ENCODE measurements at regions not wholly inside any gene's neighbourhood (a gene's known extent, or its start where the extent isn't known, plus 50 kb on each side); places are given as distances from the start of the nearest gene placed in this dataset.
"Not testable (repeated sequence)": the region's sequence is repeated elsewhere in the genome, so short reads cannot be mapped to it uniquely, and the experiment has no call there.

DNA sequence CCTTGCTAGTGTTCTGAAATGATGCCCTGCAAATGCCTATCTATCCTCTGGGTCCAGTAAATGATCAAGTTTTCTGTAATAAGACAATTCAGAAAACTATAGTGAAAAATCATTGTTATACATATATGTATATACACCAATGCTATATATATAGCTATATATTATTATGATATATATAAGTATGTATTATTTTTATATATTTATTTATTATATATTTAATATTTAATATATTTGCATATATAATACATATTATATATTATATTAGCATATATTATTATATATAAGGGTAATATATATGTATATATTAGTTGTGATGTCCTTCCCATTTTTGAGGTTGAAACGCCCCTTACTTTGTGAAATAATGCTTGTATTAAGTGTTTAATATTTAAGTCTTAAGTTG is 181.4 kb upstream of the CACNA2D1 start:
- no peak for DNase-seq (ENCODE audit: low read depth)

DNA sequence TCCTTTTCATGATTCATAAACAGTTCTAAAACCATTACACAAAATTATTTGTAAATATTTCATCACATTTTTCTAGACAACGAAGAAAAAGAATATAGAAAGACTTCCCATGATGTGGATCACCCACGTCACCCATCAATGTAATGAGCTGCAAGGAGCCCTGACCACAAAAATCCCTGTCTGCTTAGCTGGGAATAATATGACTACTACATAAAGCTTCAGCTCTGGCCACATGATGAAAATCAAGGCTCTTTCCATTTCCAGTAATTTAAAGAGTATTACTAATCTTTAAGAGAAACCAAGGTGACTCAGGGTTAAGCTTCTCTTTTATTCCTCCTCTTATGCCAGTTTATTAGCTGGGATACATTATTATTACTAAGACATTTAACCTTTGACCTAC is 180.8 kb upstream of the CACNA2D1 start:
- DNase-seq (ENCODE audit: low read depth): peak; percentile 76

- peak; percentile 30 for DNase-seq (ENCODE audit: low read depth)
Measured at GRCh38 chr7:82623812-82624211, 180.2 kb upstream of the CACNA2D1 start.

- no peak for DNase-seq (ENCODE audit: low read depth)
Measured at GRCh38 chr7:82617156-82617555, 173.6 kb upstream of the CACNA2D1 start.

GRCh38 chr7:82616059-82616728 is 172.6 kb upstream of the CACNA2D1 start:
- no peak for DNase-seq (ENCODE audit: low read depth)

- DNase-seq (ENCODE audit: low read depth): no peak
Measured at GRCh38 chr7:82615527-82615926, 171.9 kb upstream of the CACNA2D1 start.

DNA sequence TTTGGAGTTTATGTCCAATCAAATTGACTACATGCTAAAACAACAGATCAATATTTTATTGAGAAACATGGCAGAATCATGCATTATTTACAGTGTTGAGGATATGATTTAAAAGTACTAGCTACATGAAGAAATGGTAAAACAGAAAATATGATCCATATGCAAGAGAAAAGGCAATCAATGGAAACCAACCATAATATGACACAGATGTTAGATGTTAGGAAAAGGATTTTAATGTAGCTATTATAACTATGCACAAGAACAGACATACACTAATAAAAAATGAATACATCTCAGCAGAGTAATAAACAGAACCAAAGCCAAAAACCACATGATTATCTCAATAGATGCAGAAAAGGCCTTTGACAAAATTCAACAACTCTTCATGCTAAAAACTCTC is 166.2 kb upstream of the CACNA2D1 start:
- peak; percentile 37 for DNase-seq (ENCODE audit: low read depth)

DNA sequence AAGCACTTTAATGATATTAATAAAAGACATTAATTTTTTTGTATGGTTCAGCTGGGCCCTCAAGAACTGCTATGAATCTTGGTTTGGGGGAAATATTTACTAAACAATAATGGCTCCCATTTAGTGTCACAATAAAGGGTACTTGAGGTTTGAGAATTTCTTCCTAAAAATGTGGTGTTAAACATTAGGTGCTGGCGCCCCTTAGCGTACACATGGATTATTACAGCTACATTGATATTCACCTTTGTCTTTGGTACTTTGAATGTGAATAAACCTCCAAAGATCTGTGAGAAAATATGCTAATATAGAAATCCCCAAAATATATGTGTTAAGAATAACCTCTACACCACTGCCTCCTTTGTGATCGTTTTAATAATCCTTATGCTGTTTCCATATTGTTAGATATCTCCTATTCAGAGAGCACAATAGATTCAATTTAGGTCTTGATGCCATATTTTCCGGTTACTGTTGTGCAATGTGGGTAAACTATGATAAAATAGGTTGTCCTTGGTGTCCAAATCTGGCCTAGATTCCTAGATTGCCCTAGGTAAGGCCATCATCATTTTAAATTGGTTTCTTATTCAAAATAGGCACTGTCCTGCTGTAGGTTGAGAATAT is 161.8 kb upstream of the CACNA2D1 start:
- DNase-seq (ENCODE audit: low read depth): peak; percentile 26

DNA sequence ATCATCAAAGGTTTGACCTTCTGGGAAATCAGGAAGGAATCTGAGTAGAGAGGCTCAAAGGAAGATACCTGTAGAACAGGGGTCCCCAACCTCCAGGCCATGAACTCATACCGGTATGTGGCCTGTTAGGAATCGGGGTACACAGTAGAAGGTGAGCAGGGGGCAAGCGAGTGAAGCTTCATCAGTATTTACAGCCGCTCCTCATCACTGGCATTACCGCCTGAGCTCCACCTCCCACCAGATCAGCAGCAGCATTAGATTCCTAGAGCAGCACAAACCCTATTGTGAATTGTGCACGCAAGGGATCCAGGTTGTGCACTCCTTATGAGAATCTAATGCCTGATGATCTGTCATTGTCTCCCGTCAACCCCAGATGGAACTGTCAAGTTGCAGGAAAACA is 158.5 kb upstream of the CACNA2D1 start:
- DNase-seq (ENCODE audit: low read depth): no peak

GRCh38 chr7:82600531-82600930 is 157.0 kb upstream of the CACNA2D1 start:
- DNase-seq (ENCODE audit: low read depth): no peak

DNA sequence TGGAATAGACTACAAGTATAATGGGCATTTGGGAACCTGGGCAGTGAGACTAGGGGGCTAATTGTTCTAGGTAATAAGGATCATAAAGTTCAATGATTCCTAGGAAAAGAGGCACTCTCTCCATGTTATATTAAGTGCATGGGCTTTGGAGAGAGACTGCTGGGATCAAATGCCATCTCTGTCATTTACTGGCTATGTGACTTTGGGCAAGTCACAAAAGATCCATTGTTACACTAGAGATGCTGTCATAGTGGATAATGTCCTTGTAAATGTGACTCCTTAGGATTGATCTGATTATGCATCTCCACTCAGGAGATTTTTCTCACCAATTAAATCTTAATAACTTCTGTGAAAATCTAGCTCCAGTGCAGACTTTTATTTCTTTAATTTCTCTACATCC is 156.3 kb upstream of the CACNA2D1 start:
- no peak for DNase-seq (ENCODE audit: low read depth)

GRCh38 chr7:82598958-82599357 is 155.4 kb upstream of the CACNA2D1 start:
- DNase-seq (ENCODE audit: low read depth): peak; percentile 73

DNA sequence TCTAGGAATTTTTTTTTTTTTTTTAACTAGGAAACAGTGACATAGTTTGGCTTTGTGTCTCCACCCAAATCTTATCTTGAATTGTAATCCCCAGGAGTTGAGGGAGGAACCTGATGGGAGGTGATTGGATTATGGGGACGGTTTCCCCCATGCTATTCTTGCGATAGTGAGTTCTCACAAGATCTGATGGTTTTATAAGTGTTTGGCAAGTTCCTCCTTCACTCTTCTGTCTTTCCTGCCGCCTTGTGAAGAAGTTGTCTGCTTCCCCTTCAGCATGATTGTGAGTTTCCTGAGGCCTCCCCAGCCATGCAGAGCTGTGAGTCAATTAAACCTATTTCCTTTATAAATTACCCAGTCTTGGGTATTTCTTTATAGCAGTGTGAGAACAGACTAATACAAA is 152.2 kb upstream of the CACNA2D1 start:
- not testable (repeated sequence) for DNase-seq (ENCODE audit: low read depth)

DNA sequence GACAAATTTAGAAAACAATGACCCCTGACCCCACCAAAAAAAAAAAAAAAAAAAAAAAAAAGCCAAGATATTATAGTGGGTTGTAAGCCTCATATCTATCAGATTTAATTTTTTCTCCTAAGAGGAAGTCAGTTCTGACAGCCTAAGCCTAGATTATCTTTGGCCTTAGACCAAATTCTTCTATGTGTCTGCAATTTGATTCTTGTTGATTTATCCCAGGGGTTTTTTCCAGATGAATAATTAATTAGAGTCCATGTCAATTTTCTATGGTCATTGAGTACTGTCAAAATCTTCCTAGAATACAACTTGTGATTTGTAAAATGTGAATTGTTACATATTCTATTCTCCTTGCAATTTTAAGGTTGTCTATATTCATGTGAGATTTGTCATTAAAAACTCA is 151.6 kb upstream of the CACNA2D1 start:
- no peak for DNase-seq (ENCODE audit: low read depth)

DNA sequence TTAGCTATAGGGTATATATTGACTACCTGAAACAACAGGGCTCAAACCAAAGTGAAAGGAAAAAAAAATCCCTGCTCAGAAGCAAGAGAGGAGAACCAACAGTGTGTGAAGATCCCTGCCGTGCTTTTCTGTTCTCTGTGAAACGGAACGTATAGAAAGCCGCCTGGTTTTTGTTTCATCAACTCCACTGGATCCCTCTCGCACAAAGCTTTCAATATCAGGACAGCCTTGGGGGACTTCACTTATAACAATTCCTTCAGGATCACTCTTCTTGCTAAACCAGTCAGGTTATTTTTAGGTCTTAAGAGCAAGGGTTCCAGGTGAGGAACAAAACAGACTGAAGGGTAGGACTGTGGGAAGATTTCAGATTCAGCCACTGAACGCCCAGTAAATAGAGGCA is 151.1 kb upstream of the CACNA2D1 start:
- DNase-seq (ENCODE audit: low read depth): no peak

GRCh38 chr7:82593780-82594179 is 150.2 kb upstream of the CACNA2D1 start:
- DNase-seq (ENCODE audit: low read depth): no peak

DNA sequence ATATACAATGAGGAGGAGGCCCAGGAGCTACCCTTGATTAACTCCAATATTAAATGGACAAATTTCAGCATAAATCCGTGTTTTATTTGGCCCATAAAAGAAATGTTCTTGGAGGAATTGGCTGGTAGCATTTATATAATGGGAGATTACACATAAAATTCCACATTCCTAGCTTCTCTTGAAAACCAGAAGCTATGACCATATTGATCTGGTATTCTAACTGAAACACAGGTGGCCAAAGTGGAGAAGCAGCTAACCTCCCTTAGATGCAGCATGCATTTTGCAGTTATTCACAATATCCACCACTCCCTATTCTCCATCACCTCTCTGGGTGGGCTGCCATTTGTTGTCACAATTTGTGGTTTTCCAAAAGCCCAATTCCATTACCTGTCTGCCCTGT is 148.8 kb upstream of the CACNA2D1 start:
- DNase-seq (ENCODE audit: low read depth): no peak

DNA sequence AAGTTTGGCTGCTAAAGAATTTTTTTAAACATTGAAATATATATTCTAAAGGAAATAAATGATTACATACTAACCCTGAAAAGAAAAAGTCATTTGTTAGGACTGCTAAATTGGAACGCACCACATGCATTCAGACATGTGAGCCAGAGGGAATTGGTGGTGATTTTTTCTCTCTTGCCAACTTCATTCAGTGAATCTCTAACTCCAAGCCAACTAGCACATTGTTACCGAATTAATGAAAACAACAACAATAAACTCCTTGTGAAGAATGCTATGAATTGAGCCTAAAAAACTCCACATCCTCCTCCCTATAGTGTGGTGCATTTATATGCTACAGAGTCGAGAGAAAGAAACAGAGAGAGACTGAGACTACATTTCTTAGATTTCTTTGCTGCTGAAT is 135.5 kb upstream of the CACNA2D1 start:
- DNase-seq (ENCODE audit: low read depth): no peak

DNA sequence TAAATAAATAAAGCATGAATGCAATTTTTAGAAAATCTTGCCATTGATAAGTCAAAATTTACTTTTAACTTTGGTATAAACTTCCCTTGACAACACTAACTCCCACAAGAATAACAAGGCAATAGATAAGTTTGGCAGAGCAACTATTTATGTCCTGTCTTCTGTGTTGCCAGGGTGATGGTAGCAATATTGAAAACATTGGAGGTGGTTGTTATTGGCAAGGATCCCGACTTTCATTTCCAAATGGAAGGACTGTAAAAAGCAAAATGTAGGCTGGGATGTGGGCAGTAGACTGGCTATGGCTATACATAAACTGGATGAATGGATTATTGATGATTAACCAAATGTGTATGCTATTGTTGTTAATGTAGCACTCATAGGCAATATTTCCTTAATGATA is 134.9 kb upstream of the CACNA2D1 start:
- peak; percentile 35 for DNase-seq (ENCODE audit: low read depth)

GRCh38 chr7:82572195-82572880 is 128.8 kb upstream of the CACNA2D1 start:
- peak; percentile 84 for DNase-seq (ENCODE audit: low read depth)

DNA sequence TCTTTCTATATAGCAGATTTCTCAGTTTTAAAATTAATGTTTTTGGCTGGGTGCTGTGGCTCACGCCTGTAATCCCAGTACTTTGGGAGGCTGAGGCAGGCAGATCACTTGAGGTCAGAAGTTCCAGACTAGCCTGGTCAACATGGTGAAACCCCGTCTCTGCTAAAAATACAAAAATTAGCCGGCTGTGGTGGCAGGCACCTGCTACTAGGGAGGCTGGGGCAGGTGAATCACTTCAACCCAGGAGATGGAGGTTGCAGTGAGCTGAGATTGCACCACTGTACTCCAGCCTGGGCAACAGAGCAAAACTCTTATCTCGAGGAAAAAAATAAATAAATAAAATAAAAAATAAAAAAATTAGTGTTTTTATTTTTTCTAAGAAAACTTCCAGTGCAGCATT is 127.5 kb upstream of the CACNA2D1 start:
- not testable (repeated sequence) for DNase-seq (ENCODE audit: low read depth)

- no peak for DNase-seq (ENCODE audit: low read depth)
Measured at GRCh38 chr7:82567841-82568240, 124.3 kb upstream of the CACNA2D1 start.

DNA sequence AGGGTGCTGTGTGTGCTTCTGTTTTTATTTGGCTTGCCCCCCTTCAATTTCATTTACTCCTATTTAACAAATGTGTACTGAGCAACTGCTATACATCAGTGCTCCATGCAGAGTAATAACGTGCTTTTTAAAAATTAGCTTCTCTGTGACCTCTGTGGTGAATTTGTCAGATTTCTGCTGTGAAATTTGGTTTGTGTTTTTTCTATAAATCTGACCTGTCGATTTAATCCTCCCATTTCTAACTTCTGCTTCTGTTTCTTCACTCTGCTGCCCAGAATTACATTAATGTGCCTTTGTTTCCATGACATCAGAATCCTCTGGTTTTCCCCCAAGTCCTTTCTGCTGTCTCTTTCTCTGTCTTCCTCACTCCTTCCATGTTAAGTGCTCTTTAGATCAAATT is 123.8 kb upstream of the CACNA2D1 start:
- DNase-seq (ENCODE audit: low read depth): no peak

DNA sequence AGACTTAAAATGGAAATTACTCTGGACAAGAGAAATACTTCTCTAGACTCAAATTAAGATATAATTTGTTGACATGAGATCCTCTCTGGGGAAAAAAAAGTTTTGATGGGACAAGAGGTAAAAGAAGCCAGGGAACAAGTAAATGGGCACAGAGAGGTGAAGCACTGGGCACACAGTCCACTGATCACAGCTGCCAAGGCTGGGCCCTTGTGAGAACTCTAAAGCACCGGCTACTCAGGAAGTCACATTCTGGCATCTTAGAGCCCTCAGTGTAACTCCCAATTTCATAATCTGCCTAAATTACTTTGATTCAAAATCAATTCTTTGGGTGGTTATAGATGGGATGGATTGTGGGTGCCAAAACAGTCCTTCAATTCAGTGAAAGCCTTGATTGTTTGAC is 123.2 kb upstream of the CACNA2D1 start:
- DNase-seq (ENCODE audit: low read depth): no peak
